A673 (cell line): ENCODE measurements at regions not wholly inside any gene's neighbourhood (a gene's known extent, or its start where the extent isn't known, plus 50 kb on each side); places are given as distances from the start of the nearest gene placed in this dataset.

Source experiments
- EZH2 ChIP-seq: fragments of 200-600 bp; sonication (generic); IDR thresholded peaks from 2 replicates; pipeline ENCODE4 v1.6.1; 2017; ENCODE audit warnings: borderline replicate concordance, low read depth, mild to moderate bottlenecking, mixed read lengths, antibody characterized with exemption, low read length; ENCODE audit not compliant: poor library complexity, severe bottlenecking
- TF ChIP-seq, protein P1 (sequence below): fragments of 300-800, 200-600 bp; sonication (generic); conservative IDR thresholded peaks from 2 replicates; pipeline ENCODE4 v1.5.1; 2017; ENCODE audit warnings: low read depth, mild to moderate bottlenecking, antibody characterized with exemption, low read length, moderate library complexity, mixed read lengths

GRCh38 chr13:71274923-71275608 lies 591.9 kb downstream of the DACH1 start:
- TF ChIP-seq, protein P1, sequence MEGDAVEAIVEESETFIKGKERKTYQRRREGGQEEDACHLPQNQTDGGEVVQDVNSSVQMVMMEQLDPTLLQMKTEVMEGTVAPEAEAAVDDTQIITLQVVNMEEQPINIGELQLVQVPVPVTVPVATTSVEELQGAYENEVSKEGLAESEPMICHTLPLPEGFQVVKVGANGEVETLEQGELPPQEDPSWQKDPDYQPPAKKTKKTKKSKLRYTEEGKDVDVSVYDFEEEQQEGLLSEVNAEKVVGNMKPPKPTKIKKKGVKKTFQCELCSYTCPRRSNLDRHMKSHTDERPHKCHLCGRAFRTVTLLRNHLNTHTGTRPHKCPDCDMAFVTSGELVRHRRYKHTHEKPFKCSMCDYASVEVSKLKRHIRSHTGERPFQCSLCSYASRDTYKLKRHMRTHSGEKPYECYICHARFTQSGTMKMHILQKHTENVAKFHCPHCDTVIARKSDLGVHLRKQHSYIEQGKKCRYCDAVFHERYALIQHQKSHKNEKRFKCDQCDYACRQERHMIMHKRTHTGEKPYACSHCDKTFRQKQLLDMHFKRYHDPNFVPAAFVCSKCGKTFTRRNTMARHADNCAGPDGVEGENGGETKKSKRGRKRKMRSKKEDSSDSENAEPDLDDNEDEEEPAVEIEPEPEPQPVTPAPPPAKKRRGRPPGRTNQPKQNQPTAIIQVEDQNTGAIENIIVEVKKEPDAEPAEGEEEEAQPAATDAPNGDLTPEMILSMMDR = no peak
- TF ChIP-seq EZH2 = no peak
